HAP-1 (cell line): ENCODE measurements at regions not wholly inside any gene's neighbourhood (a gene's known extent, or its start where the extent isn't known, plus 50 kb on each side); places are given as distances from the start of the nearest gene placed in this dataset.

Experiments
- DNase-seq, 2 experiments: peaks; one replicate each; pipeline ENCODE4 v3.0.0-alpha.2; 2016 to 2020; ENCODE audit warnings: low spot score in 2 of 2
- H3K27me3 ChIP-seq: fragments of 250-450 bp; sonication (Bioruptor Pico); 2 replicates; pipeline ENCODE4 v1.5.1; 2020; ENCODE audit warnings: low read depth, mild to moderate bottlenecking, moderate library complexity
- H3K36me3 ChIP-seq: fragments of 250-450 bp; sonication (Bioruptor Pico); replicated peaks from 2 replicates; pipeline ENCODE4 v1.5.1; 2020; ENCODE audit warnings: mild to moderate bottlenecking
- H3K4me1 ChIP-seq: fragments of 250-450 bp; sonication (Bioruptor Pico); 2 replicates; pipeline ENCODE4 v1.5.1; 2020; ENCODE audit warnings: mild to moderate bottlenecking
- H3K4me3 ChIP-seq: fragments of 250-450 bp; sonication (Bioruptor Pico); 2 replicates; pipeline ENCODE4 v1.5.1; 2020; ENCODE audit warnings: mild to moderate bottlenecking, moderate library complexity
- H3K9me3 ChIP-seq: fragments of 250-450 bp; sonication (Bioruptor Pico); 2 replicates; pipeline ENCODE4 v1.5.1; 2020; ENCODE audit warnings: mild to moderate bottlenecking, moderate library complexity
- in situ Hi-C: fragments of 300-500 bp; cut with MboI; formaldehyde crosslinking; loops from 3 replicates; pipeline ENCODE4 v1.14.3; 2020; ENCODE audit warnings: low sequenced_read_pairs, inconsistent platforms, mixed read lengths

- Histone ChIP-seq H3K4me3 (no peak overlapping the region), H3K27me3 (no peaks in the 10 kb centered on the region), H3K4me1 (no peaks in the 10 kb centered on the region), H3K36me3 (no peaks in the 10 kb centered on the region), H3K9me3 (no peaks in the 10 kb centered on the region)
- no peak for DNase-seq
- in situ Hi-C loops: no loop called here
Observed at GRCh38 chr5:66454186-66455078, 141.8 kb upstream of the MAST4 start.

DNA sequence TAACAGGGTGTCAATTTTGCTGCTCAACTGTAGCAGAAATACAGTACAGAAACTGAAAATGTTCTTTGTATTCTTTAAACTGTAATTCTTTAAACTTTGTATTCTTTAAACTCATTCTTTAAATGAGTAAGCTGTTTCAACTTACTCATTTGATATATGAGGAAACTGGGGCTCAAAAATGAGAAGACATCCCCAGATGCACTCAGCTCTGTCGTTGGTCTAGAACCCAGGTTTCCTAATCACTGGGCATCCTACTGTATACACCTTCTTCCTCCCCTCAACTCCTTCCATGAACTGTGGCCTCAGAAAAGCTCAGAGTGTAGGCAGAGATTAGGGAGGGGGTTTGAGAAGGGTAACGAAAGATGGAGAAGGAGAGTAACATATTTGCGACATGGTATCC lies 136.5 kb upstream of the MAST4 start:
- H3K36me3 ChIP-seq: no peaks in the 10 kb centered on the region
- DNase-seq: no peak
- in situ Hi-C loops: no loop called here
- no peaks in the 10 kb centered on the region for H3K9me3 ChIP-seq
- no peaks in the 10 kb centered on the region for H3K4me1 ChIP-seq
- H3K27me3 ChIP-seq: 0 out of 2 replicates have a peak, but pooled peaks cover 3% of the 10 kb centered on the region
- H3K4me3 ChIP-seq: no peak overlapping the region

DNA sequence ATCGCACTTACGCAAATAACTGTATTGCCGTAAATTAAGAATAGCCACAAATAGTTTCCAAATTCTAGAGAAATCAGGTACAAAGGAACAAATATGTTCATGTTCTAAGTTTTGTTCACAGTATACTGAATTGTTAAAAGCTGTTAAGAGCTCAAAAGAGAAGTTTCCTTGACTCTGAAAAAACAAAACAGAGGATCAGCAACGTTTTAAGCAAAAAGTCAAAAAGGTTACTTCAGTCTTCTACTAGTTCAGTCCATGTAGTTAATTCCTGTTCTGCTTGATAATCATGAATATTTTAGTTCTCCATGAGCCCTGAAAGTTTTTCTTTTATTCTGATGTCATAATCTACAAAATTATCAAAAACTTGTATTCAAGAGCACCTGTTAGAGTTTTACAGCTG lies 128.6 kb upstream of the MAST4 start:
- DNase-seq: no peak
- no peaks in the 10 kb centered on the region for H3K4me1 ChIP-seq
- no peaks in the 10 kb centered on the region for H3K36me3 ChIP-seq
- H3K27me3 ChIP-seq: no peaks in the 10 kb centered on the region
- peaks cover 4% of the 10 kb centered on the region; the same call in 1 of the 2 replicates for H3K9me3 ChIP-seq
- H3K4me3 ChIP-seq: no peak overlapping the region
- in situ Hi-C loops: no loop called here

- DNase-seq: no peak
- H3K36me3 ChIP-seq: no peaks in the 10 kb centered on the region
- in situ Hi-C loops: no loop called here
- peaks cover 4% of the 10 kb centered on the region; the same call in 1 of the 2 replicates for H3K9me3 ChIP-seq
- H3K27me3 ChIP-seq: no peaks in the 10 kb centered on the region
- no peaks in the 10 kb centered on the region for H3K4me1 ChIP-seq
- no peak overlapping the region for H3K4me3 ChIP-seq
Observed at GRCh38 chr5:66469684-66470083, 126.5 kb upstream of the MAST4 start.

- no peaks in the 10 kb centered on the region for H3K4me1 ChIP-seq
- in situ Hi-C loops: no loop called here
- H3K4me3 ChIP-seq: no peak overlapping the region
- H3K9me3 ChIP-seq: peaks cover 4% of the 10 kb centered on the region; the same call in 1 of the 2 replicates
- no peaks in the 10 kb centered on the region for H3K36me3 ChIP-seq
- H3K27me3 ChIP-seq: no peaks in the 10 kb centered on the region
- DNase-seq: no peak
Observed at GRCh38 chr5:66472010-66472409, 124.2 kb upstream of the MAST4 start.

DNA sequence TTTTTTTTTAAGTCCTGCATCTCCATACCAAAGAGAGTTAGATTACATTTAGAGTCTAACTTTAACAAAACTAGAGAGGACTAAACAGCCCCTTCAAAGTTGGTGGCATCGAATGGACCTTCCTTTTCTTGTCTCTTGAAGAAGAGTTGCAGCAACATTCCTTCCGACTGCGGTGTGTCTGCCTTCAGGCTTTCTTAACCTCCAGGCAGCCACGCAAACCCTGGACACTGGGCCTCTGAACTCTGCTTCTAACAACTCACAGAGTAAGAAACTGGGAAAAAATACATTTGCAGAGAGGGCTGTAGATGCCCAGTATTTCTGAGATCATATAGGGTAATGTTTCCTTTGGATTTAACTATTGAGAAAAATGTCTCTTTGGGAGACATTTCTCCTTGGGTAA lies 120.5 kb upstream of the MAST4 start:
- no peak for DNase-seq
- no peaks in the 10 kb centered on the region for H3K36me3 ChIP-seq
- no peaks in the 10 kb centered on the region for H3K4me1 ChIP-seq
- H3K27me3 ChIP-seq: no peaks in the 10 kb centered on the region
- no peak overlapping the region for H3K4me3 ChIP-seq
- in situ Hi-C loops: no loop called here
- no peaks in the 10 kb centered on the region for H3K9me3 ChIP-seq

DNA sequence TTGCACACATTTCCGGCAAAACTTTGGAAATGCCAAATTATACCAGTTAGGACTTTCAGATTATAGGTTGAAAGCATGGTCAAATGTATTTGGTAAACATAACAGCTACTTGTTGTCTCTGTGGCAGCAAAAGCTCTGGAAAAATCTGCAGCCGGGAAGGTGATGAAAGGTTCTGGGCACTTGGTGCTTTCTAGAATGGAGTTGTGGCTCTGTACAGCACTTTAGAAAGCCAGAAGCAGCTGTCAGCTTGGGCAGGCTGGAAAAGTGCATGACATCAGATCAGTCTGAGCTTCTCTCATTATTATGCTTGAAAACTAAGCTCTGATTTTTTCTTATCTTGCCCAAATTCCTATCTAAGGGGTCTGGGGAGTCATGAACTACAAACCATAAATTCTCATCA lies 118.6 kb upstream of the MAST4 start:
- H3K4me3 ChIP-seq: no peak overlapping the region
- H3K4me1 ChIP-seq: no peaks in the 10 kb centered on the region
- in situ Hi-C loops: no loop called here
- H3K36me3 ChIP-seq: no peaks in the 10 kb centered on the region
- no peak for DNase-seq
- H3K9me3 ChIP-seq: no peaks in the 10 kb centered on the region
- H3K27me3 ChIP-seq: no peaks in the 10 kb centered on the region

GRCh38 chr5:66494437-66494836 lies 101.8 kb upstream of the MAST4 start:
- peak in 1 of 2 experiments; percentile 41 for DNase-seq

DNA sequence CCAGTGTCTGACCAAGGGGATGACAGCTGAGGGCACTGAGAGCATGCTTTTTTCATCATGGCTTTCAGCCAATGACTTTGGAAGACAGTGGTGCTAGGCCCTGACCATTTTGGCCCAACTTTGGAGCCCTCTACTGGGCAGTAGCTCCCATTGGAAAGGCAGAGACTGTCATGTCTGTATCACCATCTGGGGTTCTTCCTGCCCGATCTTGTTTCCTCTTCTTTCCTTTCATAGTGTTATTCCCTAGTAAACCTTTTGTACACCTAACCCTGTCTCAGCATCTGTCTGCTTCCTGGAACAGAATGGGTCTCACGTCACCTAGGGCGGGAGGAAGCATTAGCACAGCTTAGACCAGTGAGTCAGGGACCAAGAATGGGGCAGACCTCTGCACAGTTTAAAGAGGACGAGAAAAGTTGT lies 97.4 kb upstream of the MAST4 start:
- no peaks in the 10 kb centered on the region for H3K36me3 ChIP-seq
- H3K4me1 ChIP-seq: no peaks in the 10 kb centered on the region
- H3K4me3 ChIP-seq: no peak overlapping the region
- H3K9me3 ChIP-seq: no peaks in the 10 kb centered on the region
- in situ Hi-C loops: no loop called here
- peak in 1 of 2 experiments; percentile 13 for DNase-seq
- H3K27me3 ChIP-seq: no peaks in the 10 kb centered on the region

More at GRCh38 chr5:66494437-66494836, 101.8 kb upstream of the MAST4 start:
- Histone ChIP-seq H3K4me1 (no peaks in the 10 kb centered on the region), H3K4me3 (no peak overlapping the region), H3K9me3 (no peaks in the 10 kb centered on the region), H3K27me3 (no peaks in the 10 kb centered on the region), H3K36me3 (no peaks in the 10 kb centered on the region)
- in situ Hi-C loops: no loop called here

GRCh38 chr5:66503203-66503789 lies 92.9 kb upstream of the MAST4 start:
- no peaks in the 10 kb centered on the region for H3K36me3 ChIP-seq
- H3K27me3 ChIP-seq: no peaks in the 10 kb centered on the region
- DNase-seq: no peak
- no peaks in the 10 kb centered on the region for H3K9me3 ChIP-seq
- no peak overlapping the region for H3K4me3 ChIP-seq
- H3K4me1 ChIP-seq: no peaks in the 10 kb centered on the region
- in situ Hi-C loops: no loop called here

GRCh38 chr5:66507106-66507505 lies 89.1 kb upstream of the MAST4 start:
- no peak overlapping the region for H3K4me3 ChIP-seq
- no peaks in the 10 kb centered on the region for H3K27me3 ChIP-seq
- DNase-seq: no peak
- in situ Hi-C loops: no loop called here
- H3K4me1 ChIP-seq: no peaks in the 10 kb centered on the region
- no peaks in the 10 kb centered on the region for H3K9me3 ChIP-seq
- no peaks in the 10 kb centered on the region for H3K36me3 ChIP-seq

DNA sequence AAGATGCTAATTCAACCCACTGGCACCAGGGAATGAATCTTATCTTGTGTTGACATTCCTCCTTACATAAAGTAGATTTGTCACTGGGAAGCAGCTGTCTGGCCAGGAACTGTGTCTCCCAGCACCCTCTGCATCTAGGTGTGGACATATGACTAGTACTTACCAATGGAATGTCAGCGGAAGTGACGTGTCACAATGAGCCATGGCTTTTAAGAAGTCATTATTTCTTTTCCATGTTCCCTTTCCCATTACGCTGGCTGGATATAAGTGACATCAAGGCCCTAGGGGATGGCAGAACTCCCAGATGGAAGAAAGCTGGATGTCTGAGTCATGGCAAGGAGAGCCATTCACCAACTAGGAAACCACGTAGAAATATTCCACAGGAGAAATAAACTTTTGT lies 84.7 kb upstream of the MAST4 start:
- Histone ChIP-seq H3K4me3 (no peak overlapping the region), H3K36me3 (no peaks in the 10 kb centered on the region), H3K9me3 (no peaks in the 10 kb centered on the region), H3K4me1 (no peaks in the 10 kb centered on the region), H3K27me3 (no peaks in the 10 kb centered on the region)
- in situ Hi-C loops: no loop called here
- no peak for DNase-seq

GRCh38 chr5:66513130-66513529 lies 83.1 kb upstream of the MAST4 start:
- in situ Hi-C loops: no loop called here
- H3K36me3 ChIP-seq: no peaks in the 10 kb centered on the region
- H3K4me1 ChIP-seq: no peaks in the 10 kb centered on the region
- no peaks in the 10 kb centered on the region for H3K9me3 ChIP-seq
- no peak overlapping the region for H3K4me3 ChIP-seq
- H3K27me3 ChIP-seq: no peaks in the 10 kb centered on the region
- no peak for DNase-seq

DNA sequence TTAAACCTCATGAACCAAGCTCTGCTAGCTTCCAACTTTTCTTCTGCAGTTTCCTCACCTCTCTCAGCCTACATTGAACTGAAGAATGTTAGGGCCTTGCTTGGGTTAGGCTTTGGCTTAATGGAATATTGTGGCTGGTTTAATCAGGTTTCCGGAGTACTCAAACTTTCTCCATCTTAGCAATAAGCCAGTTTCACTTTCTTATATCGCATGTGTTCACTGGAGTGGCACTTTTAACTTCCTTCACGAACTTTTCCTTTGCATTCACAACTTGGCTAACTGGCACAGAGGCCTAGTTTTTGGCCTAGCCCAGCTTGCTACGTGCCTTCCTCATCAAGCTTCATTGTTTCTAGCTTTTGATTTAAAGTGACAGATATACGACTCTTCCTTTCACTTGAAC lies 81.0 kb upstream of the MAST4 start:
- H3K4me1 ChIP-seq: no peaks in the 10 kb centered on the region
- no peaks in the 10 kb centered on the region for H3K36me3 ChIP-seq
- H3K4me3 ChIP-seq: no peak overlapping the region
- H3K27me3 ChIP-seq: no peaks in the 10 kb centered on the region
- no peaks in the 10 kb centered on the region for H3K9me3 ChIP-seq
- DNase-seq: no peak
- in situ Hi-C loops: no loop called here
